ENCODE measurements at regions not wholly inside any gene's neighbourhood (a gene's known extent, or its start where the extent isn't known, plus 50 kb on each side); places are given as distances from the start of the nearest gene placed in this dataset.

GRCh38 chr4:59727745-59728144 lies 1472.4 kb upstream of the ADGRL3 start:
- TF ChIP-seq CTCF (IDR thresholded peaks at IDR 0.05) (no peak), POLR2A (IDR thresholded peaks at IDR 0.05) (no peak)

Measured in lower leg skin (tissue), 3 donors.